ENCODE measurements at regions not wholly inside any gene's neighbourhood (a gene's known extent, or its start where the extent isn't known, plus 50 kb on each side); places are given as distances from the start of the nearest gene placed in this dataset.

- in situ Hi-C loops (cut with MboI; ENCODE audit: low pct_ligation_motif_present in 1 of 4, low pct_unique_long_range_greater_than_20kb in 1 of 4, low sequenced_read_pairs in 3 of 4) (no loop called here), intact Hi-C loops (cut with DNase I; ENCODE audit: low total_unique reads) (no loop called here)
- no peak for DNase-seq
- no peak for TF ChIP-seq CTCF (IDR thresholded peaks at IDR 0.05)
- no peak for TF ChIP-seq EP300 (IDR thresholded peaks at IDR 0.05; ENCODE audit: low read depth)
- TF ChIP-seq POLR2AphosphoS5 (IDR thresholded peaks at IDR 0.05) = no peak
- no peak for TF ChIP-seq POLR2A (IDR thresholded peaks at IDR 0.05)
- peaks cover 37% of the 10 kb centered on the region for H3K27me3 ChIP-seq
- H3K4me1 ChIP-seq = no peaks in the 10 kb centered on the region
- no peaks in the 10 kb centered on the region for H3K9me3 ChIP-seq
- no peak overlapping the region for H3K4me3 ChIP-seq
- H3K27ac ChIP-seq = no peak overlapping the region
- WGBS, 2 donors (ENCODE audit: low coverage in 1 of 2) = 38 to 40% methylated on average over 1 to 18 of the region's 18 CpGs
- H3K36me3 ChIP-seq = no peaks in the 10 kb centered on the region
Observed at GRCh38 chr22:44586351-44586990, 88.4 kb upstream of the RTL6 start.

GRCh38 chr22:44585559-44586350 lies 87.7 kb upstream of the RTL6 start:
- in situ Hi-C loops (cut with MboI; ENCODE audit: low pct_ligation_motif_present in 1 of 4, low pct_unique_long_range_greater_than_20kb in 1 of 4, low sequenced_read_pairs in 3 of 4) = no loop called here
- no peak for DNase-seq
- H3K36me3 ChIP-seq = no peaks in the 10 kb centered on the region
- H3K4me3 ChIP-seq = no peak overlapping the region
- TF ChIP-seq POLR2A (IDR thresholded peaks at IDR 0.05) = no peak
- TF ChIP-seq CTCF (IDR thresholded peaks at IDR 0.05) = no peak
- TF ChIP-seq EP300 (IDR thresholded peaks at IDR 0.05; ENCODE audit: low read depth) = no peak
- no peak for TF ChIP-seq POLR2AphosphoS5 (IDR thresholded peaks at IDR 0.05)
- H3K27ac ChIP-seq = no peak overlapping the region
- no peaks in the 10 kb centered on the region for H3K4me1 ChIP-seq
- intact Hi-C loops (cut with DNase I; ENCODE audit: low total_unique reads) = no loop called here
- WGBS, 2 donors (ENCODE audit: low coverage in 1 of 2) = 75 to 76% methylated on average over 5 to 20 of the region's 20 CpGs
- peaks cover 37% of the 10 kb centered on the region for H3K27me3 ChIP-seq
- H3K9me3 ChIP-seq = no peaks in the 10 kb centered on the region

- TF ChIP-seq POLR2AphosphoS5 (IDR thresholded peaks at IDR 0.05) = no peak
- TF ChIP-seq EP300 (IDR thresholded peaks at IDR 0.05; ENCODE audit: low read depth) = no peak
- no peak for TF ChIP-seq CTCF (IDR thresholded peaks at IDR 0.05)
- TF ChIP-seq POLR2A (IDR thresholded peaks at IDR 0.05) = no peak
- Histone ChIP-seq H3K36me3 (no peaks in the 10 kb centered on the region), H3K4me3 (no peak overlapping the region), H3K27me3 (peaks cover 37% of the 10 kb centered on the region), H3K4me1 (no peaks in the 10 kb centered on the region), H3K9me3 (no peaks in the 10 kb centered on the region), H3K27ac (no peak overlapping the region)
- WGBS, 2 donors (ENCODE audit: low coverage in 1 of 2) = 30 to 77% methylated on average over 2 to 7 of the region's 7 CpGs
- DNase-seq = no peak
- in situ Hi-C loops (cut with MboI; ENCODE audit: low pct_ligation_motif_present in 1 of 4, low pct_unique_long_range_greater_than_20kb in 1 of 4, low sequenced_read_pairs in 3 of 4) = no loop called here
- intact Hi-C loops (cut with DNase I; ENCODE audit: low total_unique reads) = no loop called here
Observed at GRCh38 chr22:44584256-44584902, 86.3 kb upstream of the RTL6 start.

GRCh38 chr22:44583854-44584253 lies 85.8 kb upstream of the RTL6 start:
- no peak for DNase-seq
- peaks cover 34% of the 10 kb centered on the region for H3K27me3 ChIP-seq

More at GRCh38 chr22:44583854-44584253, 85.8 kb upstream of the RTL6 start:
- no peaks in the 10 kb centered on the region for H3K9me3 ChIP-seq
- in situ Hi-C loops (cut with MboI; ENCODE audit: low pct_ligation_motif_present in 1 of 4, low pct_unique_long_range_greater_than_20kb in 1 of 4, low sequenced_read_pairs in 3 of 4) = no loop called here
- TF ChIP-seq POLR2AphosphoS5 (IDR thresholded peaks at IDR 0.05) = no peak
- TF ChIP-seq EP300 (IDR thresholded peaks at IDR 0.05; ENCODE audit: low read depth) = no peak
- TF ChIP-seq CTCF (IDR thresholded peaks at IDR 0.05) = no peak
- no peak for TF ChIP-seq POLR2A (IDR thresholded peaks at IDR 0.05)
- H3K4me1 ChIP-seq = no peaks in the 10 kb centered on the region
- H3K36me3 ChIP-seq = no peaks in the 10 kb centered on the region
- no peak overlapping the region for H3K4me3 ChIP-seq
- intact Hi-C loops (cut with DNase I; ENCODE audit: low total_unique reads) = no loop called here
- no peak overlapping the region for H3K27ac ChIP-seq
- WGBS, 2 donors (ENCODE audit: low coverage in 1 of 2) = 82% methylated on average over 11 of the region's 12 CpGs; no CpG with 5 or more reads in 1 of the 2 donors

All from transverse colon (tissue), 4 donors.